ENCODE measurements at regions not wholly inside any gene's neighbourhood (a gene's known extent, or its start where the extent isn't known, plus 50 kb on each side); places are given as distances from the start of the nearest gene placed in this dataset.

DNA sequence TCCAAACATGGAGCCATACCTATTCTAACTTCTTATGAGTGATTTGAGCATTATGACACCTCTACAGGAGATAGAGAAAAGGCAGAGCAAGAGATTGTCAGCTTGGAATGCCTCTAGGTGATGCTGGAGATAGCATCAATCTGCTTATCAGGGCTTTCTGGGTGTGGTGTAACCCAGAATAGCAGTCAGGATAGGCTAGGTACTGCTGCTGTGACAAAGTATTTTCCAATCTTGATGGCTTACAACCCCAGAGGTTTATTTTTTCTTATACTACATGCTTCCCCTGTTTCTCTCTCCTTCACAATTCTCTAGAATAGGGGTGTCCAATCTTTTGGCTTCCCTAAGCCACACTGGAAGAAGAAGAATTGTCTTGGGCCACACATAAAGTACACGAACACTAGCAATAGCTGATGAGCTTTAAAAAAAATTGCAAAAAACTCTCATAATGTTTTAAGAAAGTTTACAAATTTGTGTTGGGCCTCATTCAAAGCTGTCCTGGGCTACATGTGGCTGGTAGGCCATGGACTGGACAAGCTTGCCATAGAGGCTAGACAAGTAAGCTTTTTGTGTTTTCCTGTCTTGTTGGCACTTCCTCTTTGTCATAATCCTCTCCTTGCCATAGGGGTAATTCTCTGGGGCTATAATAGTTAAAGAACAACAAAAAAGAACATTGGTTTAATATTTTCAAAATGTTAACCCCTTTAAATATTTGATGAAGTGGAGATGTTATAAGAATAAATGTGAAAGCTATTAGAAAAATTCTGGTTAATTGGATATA is 123.9 kb upstream of the PMCH start:
- ChIA-PET CTCF (no interaction called here), POLR2A (no interaction called here)
- H3K4me1 Mint-ChIP-seq (ENCODE audit: low read depth): no peaks in the 10 kb centered on the region
- no peaks in the 10 kb centered on the region for H3K36me3 Mint-ChIP-seq (ENCODE audit: low read depth)
- no peaks in the 10 kb centered on the region for H3K4me1 ChIP-seq (ENCODE audit: insufficient read depth, low read length)
- no peak overlapping the region for H3K27ac Mint-ChIP-seq
- no peak overlapping the region for H3K4me3 Mint-ChIP-seq
- ATAC-seq (ENCODE audit: poor library complexity): no peak
- peaks cover 5% of the 10 kb centered on the region for H3K9me3 Mint-ChIP-seq
- H3K36me3 ChIP-seq (ENCODE audit: insufficient read depth, low read length): no peaks in the 10 kb centered on the region
- TF ChIP-seq, protein P1, sequence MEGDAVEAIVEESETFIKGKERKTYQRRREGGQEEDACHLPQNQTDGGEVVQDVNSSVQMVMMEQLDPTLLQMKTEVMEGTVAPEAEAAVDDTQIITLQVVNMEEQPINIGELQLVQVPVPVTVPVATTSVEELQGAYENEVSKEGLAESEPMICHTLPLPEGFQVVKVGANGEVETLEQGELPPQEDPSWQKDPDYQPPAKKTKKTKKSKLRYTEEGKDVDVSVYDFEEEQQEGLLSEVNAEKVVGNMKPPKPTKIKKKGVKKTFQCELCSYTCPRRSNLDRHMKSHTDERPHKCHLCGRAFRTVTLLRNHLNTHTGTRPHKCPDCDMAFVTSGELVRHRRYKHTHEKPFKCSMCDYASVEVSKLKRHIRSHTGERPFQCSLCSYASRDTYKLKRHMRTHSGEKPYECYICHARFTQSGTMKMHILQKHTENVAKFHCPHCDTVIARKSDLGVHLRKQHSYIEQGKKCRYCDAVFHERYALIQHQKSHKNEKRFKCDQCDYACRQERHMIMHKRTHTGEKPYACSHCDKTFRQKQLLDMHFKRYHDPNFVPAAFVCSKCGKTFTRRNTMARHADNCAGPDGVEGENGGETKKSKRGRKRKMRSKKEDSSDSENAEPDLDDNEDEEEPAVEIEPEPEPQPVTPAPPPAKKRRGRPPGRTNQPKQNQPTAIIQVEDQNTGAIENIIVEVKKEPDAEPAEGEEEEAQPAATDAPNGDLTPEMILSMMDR (IDR thresholded peaks at IDR 0.05): no peak
- H3K9me3 ChIP-seq (ENCODE audit: control insufficient read depth in 1 of 2, insufficient read depth in 1 of 2, low read length in 2 of 2): no peaks in the 10 kb centered on the region
- no peak overlapping the region for H3K27ac ChIP-seq (ENCODE audit: low read depth in 1 of 2, low read length in 2 of 2)
- peaks cover 0 to 3% of the 10 kb centered on the region in 2 experiments for H3K27me3 ChIP-seq (ENCODE audit: control insufficient read depth in 1 of 2, insufficient read depth in 2 of 2, low read length in 2 of 2)
- H3K4me3 ChIP-seq (ENCODE audit: low read length): no peak overlapping the region
- H3K27me3 Mint-ChIP-seq: no peaks in the 10 kb centered on the region
- no peak for DNase-seq
- intact Hi-C loops (cut with DNase I, micrococcal nuclease): no loop called here

DNA sequence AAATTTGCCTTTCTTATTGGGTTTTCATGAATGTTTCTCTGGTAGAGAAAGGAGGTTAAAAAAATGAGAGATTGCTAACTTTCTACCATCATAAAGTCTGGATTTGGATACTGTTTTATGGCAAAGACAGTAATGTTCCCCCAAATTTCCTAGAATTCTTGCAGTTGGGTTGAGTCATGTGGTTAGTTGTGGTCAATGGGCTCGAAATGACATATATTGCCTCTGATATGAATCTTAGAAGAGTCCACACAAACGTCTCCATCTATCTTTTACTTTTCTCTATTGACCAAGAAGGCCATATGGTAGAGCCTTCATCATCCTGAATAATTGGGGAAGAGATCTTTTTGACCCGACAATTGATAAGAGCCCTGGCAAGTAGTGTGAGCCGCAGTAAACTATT is 119.5 kb upstream of the PMCH start:
- Histone ChIP-seq H3K27ac (ENCODE audit: low read depth in 1 of 2, low read length in 2 of 2) (no peak overlapping the region), H3K36me3 (ENCODE audit: insufficient read depth, low read length) (no peaks in the 10 kb centered on the region), H3K9me3 (ENCODE audit: control insufficient read depth in 1 of 2, insufficient read depth in 1 of 2, low read length in 2 of 2) (no peaks in the 10 kb centered on the region), H3K4me3 (ENCODE audit: low read length) (no peak overlapping the region), H3K27me3 (ENCODE audit: control insufficient read depth in 1 of 2, insufficient read depth in 2 of 2, low read length in 2 of 2) (peaks cover 0 to 3% of the 10 kb centered on the region in 2 experiments), H3K4me1 (ENCODE audit: insufficient read depth, low read length) (no peaks in the 10 kb centered on the region)
- ATAC-seq (ENCODE audit: poor library complexity): no peak
- no peaks in the 10 kb centered on the region for H3K9me3 Mint-ChIP-seq
- H3K4me1 Mint-ChIP-seq (ENCODE audit: low read depth): no peaks in the 10 kb centered on the region
- no peak overlapping the region for H3K4me3 Mint-ChIP-seq
- ChIA-PET POLR2A (no interaction called here), CTCF (no interaction called here)
- no peaks in the 10 kb centered on the region for H3K36me3 Mint-ChIP-seq (ENCODE audit: low read depth)
- H3K27me3 Mint-ChIP-seq: no peaks in the 10 kb centered on the region
- TF ChIP-seq, protein P1 (IDR thresholded peaks at IDR 0.05): no peak
- H3K27ac Mint-ChIP-seq: no peak overlapping the region
- DNase-seq: no peak
- intact Hi-C loops (cut with DNase I, micrococcal nuclease): no loop called here

DNA sequence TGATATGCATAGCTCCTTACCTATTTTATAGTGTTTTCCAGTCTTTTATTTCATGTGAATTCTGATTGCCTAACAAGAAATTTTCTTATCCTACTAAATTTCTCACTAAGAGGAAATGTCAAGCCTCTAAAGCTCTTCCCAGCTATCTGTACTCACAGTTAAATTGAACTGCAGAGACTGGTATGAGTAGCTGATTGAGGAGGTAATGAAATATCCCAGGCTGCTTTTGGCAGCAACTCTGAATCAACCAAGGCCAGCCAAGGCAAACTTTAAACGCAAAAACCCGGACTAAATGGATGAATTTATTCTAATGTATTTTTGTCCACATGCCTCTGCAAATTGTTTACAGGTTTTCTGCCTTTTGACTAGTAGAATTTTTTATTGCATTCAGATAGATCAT is 119.1 kb upstream of the PMCH start:
- POLR2A ChIA-PET: no interaction called here
- intact Hi-C loops (cut with DNase I, micrococcal nuclease): no loop called here
- CTCF ChIA-PET: no interaction called here
- Histone ChIP-seq H3K27ac (ENCODE audit: low read depth in 1 of 2, low read length in 2 of 2) (no peak overlapping the region), H3K4me3 (ENCODE audit: low read length) (no peak overlapping the region), H3K36me3 (ENCODE audit: insufficient read depth, low read length) (no peaks in the 10 kb centered on the region), H3K27me3 (ENCODE audit: control insufficient read depth in 1 of 2, insufficient read depth in 2 of 2, low read length in 2 of 2) (peaks cover 0 to 3% of the 10 kb centered on the region in 2 experiments), H3K9me3 (ENCODE audit: control insufficient read depth in 1 of 2, insufficient read depth in 1 of 2, low read length in 2 of 2) (no peaks in the 10 kb centered on the region), H3K4me1 (ENCODE audit: insufficient read depth, low read length) (no peaks in the 10 kb centered on the region)
- TF ChIP-seq, protein P1 (IDR thresholded peaks at IDR 0.05): no peak
- Mint-ChIP-seq H3K27me3 (no peaks in the 10 kb centered on the region), H3K4me1 (ENCODE audit: low read depth) (no peaks in the 10 kb centered on the region), H3K4me3 (no peak overlapping the region), H3K36me3 (ENCODE audit: low read depth) (no peaks in the 10 kb centered on the region), H3K27ac (no peak overlapping the region), H3K9me3 (no peaks in the 10 kb centered on the region)
- DNase-seq: no peak
- no peak for ATAC-seq (ENCODE audit: poor library complexity)
